K562 (cell line): ENCODE measurements at regions not wholly inside any gene's neighbourhood (a gene's known extent, or its start where the extent isn't known, plus 50 kb on each side); places are given as distances from the start of the nearest gene placed in this dataset.
A peak's percentile ranks its signal among the peaks of the same experiment; 100 is the strongest.

ENCODE experiments used
- ATAC-seq: fragments of 200-7000 bp; cut with Tn5 transposase; 3 replicates; pipeline ENCODE4 v1.9.1; 2020; ENCODE audit warnings: moderate library complexity
- BruUV-seq: library from RNA; stranded (reverse); fragments of 400-500 nt; replicated peaks from 2 replicates; lab custom pipeline; 2021; lab: Mats Ljungman, UMichigan
- CTCF ChIA-PET: fragments of 300-600 bp; formaldehyde crosslinking; extraction: SDS; loops from one replicate; lab custom pipeline; 2021; ENCODE audit warnings: low intra/inter-chr PET ratio; lab: Yijun Ruan, JAX
- POLR2A ChIA-PET: fragments of 300-600, 350-650 bp; sonication (Branson Sonifier 250); formaldehyde crosslinking; extraction: SDS; loops from one replicate; lab custom pipeline; 2021; ENCODE audit warnings: antibody characterized with exemption, inconsistent platforms; lab: Yijun Ruan, JAX
- DNase-seq, 4 experiments: peaks; one replicate each; pipeline versions ENCODE4 v3.0.0 to v3.0.0-alpha.2; 2011 to 2018; ENCODE audit warnings: low spot score in 3 of 4, mixed read lengths in 3 of 4; ENCODE audit errors: extremely low read depth in 1 of 4
- FAIRE-seq: peaks from 2 replicates; lab custom pipeline; 2011; peaks lifted over from hg19 to GRCh38; lab: Jason Lieb, UNC
- H2AFZ ChIP-seq: 2 replicates; pipeline ENCODE4 v1.6.0; 2011; ENCODE audit warnings: low read depth, low read length, control low read depth, inconsistent platforms
- H3K27ac ChIP-seq: fragments of 200-600 bp; 3 replicates; pipeline ENCODE4 v1.8.0; 2011; ENCODE audit warnings: low read depth, mild to moderate bottlenecking, control low read depth, inconsistent platforms, low read length, moderate library complexity, mixed read lengths; ENCODE audit errors: extremely low read depth
- H3K27me3 ChIP-seq, 2 experiments: fragments of 300-600 bp in 1 of 2; 2 replicates in 1 of 2; 3 replicates in 1 of 2; pipeline versions ENCODE4 v1.6.0 to v1.8.0; 2011; ENCODE audit warnings: inconsistent platforms in 2 of 2, low read length in 2 of 2, mild to moderate bottlenecking in 1 of 2, mixed read lengths in 1 of 2, moderate library complexity in 1 of 2; ENCODE audit not compliant: control insufficient read depth in 2 of 2, insufficient read depth in 2 of 2
- H3K36me3 ChIP-seq: fragments of 300-600 bp; 3 replicates; pipeline ENCODE4 v1.8.0; 2011; ENCODE audit warnings: mild to moderate bottlenecking, low read length, inconsistent platforms; ENCODE audit not compliant: control insufficient read depth, insufficient read depth
- H3K4me1 ChIP-seq, 2 experiments: fragments of 200-600 bp in 1 of 2; replicated peaks in 1 of 2; 2 replicates in 1 of 2; 3 replicates in 1 of 2; pipeline versions ENCODE4 v1.5.1 to v1.8.0; 2011; ENCODE audit warnings: inconsistent platforms in 2 of 2, low read length in 2 of 2, mild to moderate bottlenecking in 1 of 2, mixed read lengths in 1 of 2, moderate library complexity in 1 of 2; ENCODE audit not compliant: control insufficient read depth in 2 of 2, insufficient read depth in 2 of 2
- H3K4me2 ChIP-seq: 2 replicates; pipeline ENCODE4 v1.6.1; 2011; ENCODE audit warnings: low read length, control low read depth, inconsistent platforms, mixed read lengths; ENCODE audit not compliant: insufficient read depth
- H3K4me3 ChIP-seq: fragments of 200-600 bp; sonication (generic), shearing (Covaris generic); 2 replicates; pipeline ENCODE4 v1.5.1; 2016; ENCODE audit warnings: control low read depth, inconsistent platforms
- H3K79me2 ChIP-seq: fragments of 200-600 bp; 3 replicates; pipeline ENCODE4 v1.8.0; 2011; ENCODE audit warnings: low read length, inconsistent platforms; ENCODE audit not compliant: control insufficient read depth, insufficient read depth
- H3K9ac ChIP-seq, 2 experiments: 2 replicates each; pipeline versions ENCODE4 v1.6.0 to v1.6.1; 2011; ENCODE audit warnings: low read depth in 2 of 2, low read length in 2 of 2, control low read depth in 1 of 2, inconsistent platforms in 1 of 2, mild to moderate bottlenecking in 1 of 2, mixed read lengths in 1 of 2; ENCODE audit not compliant: insufficient read depth in 1 of 2
- H3K9me1 ChIP-seq: one replicate; pipeline ENCODE4 v1.6.0; 2011; ENCODE audit warnings: inconsistent platforms, mild to moderate bottlenecking, low read length, moderate library complexity; ENCODE audit not compliant: control insufficient read depth, insufficient read depth
- H3K9me3 ChIP-seq: replicated peaks from 2 replicates; pipeline ENCODE4 v1.5.1; 2011; ENCODE audit warnings: low read depth, low read length, inconsistent platforms; ENCODE audit not compliant: control insufficient read depth, insufficient read depth
- H4K20me1 ChIP-seq: replicated peaks from 2 replicates; pipeline ENCODE4 v1.6.1; 2011; ENCODE audit warnings: low read length, inconsistent platforms, mixed read lengths; ENCODE audit not compliant: control insufficient read depth, insufficient read depth
- BCL6 ChIP-seq: fragments of 250-450 bp; sonication (Bioruptor Pico); IDR thresholded peaks from 2 replicates; pipeline ENCODE4 v1.4.0; 2020
- CEBPB ChIP-seq: fragments of 450-650 bp; IDR thresholded peaks from 2 replicates; pipeline ENCODE4 v1.6.1; 2016; ENCODE audit warnings: missing genetic modification characterization, missing compliant biosample characterization
- CHD2 ChIP-seq: IDR thresholded peaks from 2 replicates; pipeline ENCODE4 v1.6.1; 2011; ENCODE audit warnings: low read depth, low read length
- GTF2E2 ChIP-seq: fragments of 200-800 bp; sonication (Bioruptor generic); IDR thresholded peaks from 2 replicates; pipeline ENCODE4 v1.6.1; 2016; ENCODE audit warnings: missing genetic modification characterization, missing compliant biosample characterization
- KLF16 ChIP-seq: IDR thresholded peaks from 2 replicates; pipeline ENCODE4 v1.6.1; 2016; ENCODE audit warnings: antibody characterized with exemption
- PPARD ChIP-seq: fragments of 250-450 bp; sonication (Bioruptor Pico); IDR thresholded peaks from 2 replicates; pipeline ENCODE4 v1.8.0; 2022; ENCODE audit warnings: inconsistent platforms, mild to moderate bottlenecking, moderate library complexity
- RBM14 ChIP-seq: fragments of 200-400 bp; formaldehyde crosslinking; IDR thresholded peaks from 2 replicates; pipeline ENCODE4 v1.6.1; 2018; ENCODE audit warnings: low read depth, mild to moderate bottlenecking, low read length, moderate library complexity, borderline replicate concordance; ENCODE audit not compliant: insufficient read depth
- TAF1 ChIP-seq: IDR thresholded peaks from 2 replicates; pipeline ENCODE4 v1.6.1; 2011; ENCODE audit warnings: mild to moderate bottlenecking, low read length, moderate library complexity; ENCODE audit not compliant: insufficient read depth, control insufficient read depth, severe bottlenecking; ENCODE audit errors: extremely low read depth
- ZNF79 ChIP-seq: fragments of 250-450 bp; sonication (Bioruptor Pico); IDR thresholded peaks from 2 replicates; pipeline ENCODE4 v1.4.0; 2020; ENCODE audit warnings: low read depth, mild to moderate bottlenecking, moderate library complexity
- WGBS: fragments of 100-300 bp; shearing (Covaris generic); methylation state at CpG from one replicate; pipeline ENCODE4 v1.1.6; 2016; ENCODE audit warnings: low coverage, mixed read lengths; ENCODE audit not compliant: insufficient coverage; ENCODE audit errors: missing lambda C conversion rate; 5-methylcytosine and 5-hydroxymethylcytosine counted together
- in situ Hi-C: fragments of 300-500 bp; cut with MboI; formaldehyde crosslinking; loops from 4 replicates; pipeline ENCODE4 v1.15.0; 2018; ENCODE audit warnings: inconsistent platforms, mixed read lengths
- intact Hi-C: fragments of 100-400 bp; cut with micrococcal nuclease; formaldehyde crosslinking; loops from 2 replicates; pipeline ENCODE4 v1.14.2; 2022
- TF ChIP-seq, protein P1 (sequence below): sonication (generic); formaldehyde crosslinking; IDR thresholded peaks from 2 replicates; pipeline ENCODE4 v1.8.0; 2022; ENCODE audit warnings: mild to moderate bottlenecking, missing genetic modification reagents
- TF ChIP-seq, protein P2 (sequence below), 2 experiments: fragments of 450-650 bp; IDR thresholded peaks; 2 replicates each; pipeline ENCODE4 v1.6.1; 2018; ENCODE audit warnings: mild to moderate bottlenecking in 2 of 2, low read depth in 1 of 2; ENCODE audit not compliant: partially characterized antibody in 2 of 2

DNA sequence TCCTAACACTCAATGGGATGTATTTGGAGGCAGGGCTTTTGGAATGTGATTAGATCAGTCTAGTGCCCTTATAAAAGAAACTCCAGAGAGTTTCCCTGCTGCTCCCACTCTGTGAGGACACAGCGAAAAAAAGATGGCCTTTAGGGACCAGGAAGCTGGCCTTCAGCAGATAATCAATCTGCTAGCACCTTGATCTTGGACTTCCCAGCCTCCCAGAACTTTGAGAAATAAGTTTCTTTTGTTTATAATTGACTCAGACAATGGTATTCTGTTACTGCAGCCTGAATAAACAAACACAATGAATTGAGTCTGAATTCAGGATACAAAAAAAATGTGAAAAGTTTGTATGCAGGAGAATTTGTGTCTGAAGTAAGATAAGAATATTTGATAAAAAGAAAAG lies 842.1 kb downstream of the FSTL5 start (continued):
- TF ChIP-seq, protein P1, sequence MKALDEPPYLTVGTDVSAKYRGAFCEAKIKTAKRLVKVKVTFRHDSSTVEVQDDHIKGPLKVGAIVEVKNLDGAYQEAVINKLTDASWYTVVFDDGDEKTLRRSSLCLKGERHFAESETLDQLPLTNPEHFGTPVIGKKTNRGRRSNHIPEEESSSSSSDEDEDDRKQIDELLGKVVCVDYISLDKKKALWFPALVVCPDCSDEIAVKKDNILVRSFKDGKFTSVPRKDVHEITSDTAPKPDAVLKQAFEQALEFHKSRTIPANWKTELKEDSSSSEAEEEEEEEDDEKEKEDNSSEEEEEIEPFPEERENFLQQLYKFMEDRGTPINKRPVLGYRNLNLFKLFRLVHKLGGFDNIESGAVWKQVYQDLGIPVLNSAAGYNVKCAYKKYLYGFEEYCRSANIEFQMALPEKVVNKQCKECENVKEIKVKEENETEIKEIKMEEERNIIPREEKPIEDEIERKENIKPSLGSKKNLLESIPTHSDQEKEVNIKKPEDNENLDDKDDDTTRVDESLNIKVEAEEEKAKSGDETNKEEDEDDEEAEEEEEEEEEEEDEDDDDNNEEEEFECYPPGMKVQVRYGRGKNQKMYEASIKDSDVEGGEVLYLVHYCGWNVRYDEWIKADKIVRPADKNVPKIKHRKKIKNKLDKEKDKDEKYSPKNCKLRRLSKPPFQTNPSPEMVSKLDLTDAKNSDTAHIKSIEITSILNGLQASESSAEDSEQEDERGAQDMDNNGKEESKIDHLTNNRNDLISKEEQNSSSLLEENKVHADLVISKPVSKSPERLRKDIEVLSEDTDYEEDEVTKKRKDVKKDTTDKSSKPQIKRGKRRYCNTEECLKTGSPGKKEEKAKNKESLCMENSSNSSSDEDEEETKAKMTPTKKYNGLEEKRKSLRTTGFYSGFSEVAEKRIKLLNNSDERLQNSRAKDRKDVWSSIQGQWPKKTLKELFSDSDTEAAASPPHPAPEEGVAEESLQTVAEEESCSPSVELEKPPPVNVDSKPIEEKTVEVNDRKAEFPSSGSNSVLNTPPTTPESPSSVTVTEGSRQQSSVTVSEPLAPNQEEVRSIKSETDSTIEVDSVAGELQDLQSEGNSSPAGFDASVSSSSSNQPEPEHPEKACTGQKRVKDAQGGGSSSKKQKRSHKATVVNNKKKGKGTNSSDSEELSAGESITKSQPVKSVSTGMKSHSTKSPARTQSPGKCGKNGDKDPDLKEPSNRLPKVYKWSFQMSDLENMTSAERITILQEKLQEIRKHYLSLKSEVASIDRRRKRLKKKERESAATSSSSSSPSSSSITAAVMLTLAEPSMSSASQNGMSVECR (CRISPR knock-in tag), result no peak

DNA sequence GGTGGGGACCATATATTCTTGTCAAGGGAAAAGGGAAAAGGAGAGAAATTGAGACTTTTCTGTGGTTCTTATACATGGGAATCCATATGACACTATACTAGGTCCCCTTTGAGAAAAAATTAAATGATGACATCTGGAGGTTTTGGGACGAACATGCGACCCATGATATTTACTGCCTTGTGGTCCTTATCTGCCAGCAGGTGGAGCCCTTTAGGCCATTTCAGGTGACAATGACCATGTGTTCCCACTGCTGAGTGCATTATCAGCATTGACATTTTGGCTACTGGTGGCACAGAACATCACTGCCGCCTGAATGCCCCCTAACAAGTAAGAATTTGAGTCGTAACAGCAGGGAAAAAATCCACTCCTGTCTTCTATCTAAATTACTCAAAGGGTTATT lies 843.4 kb downstream of the FSTL5 start:
- no peak overlapping the region for H3K4me2 ChIP-seq
- H3K79me2 ChIP-seq, result no peaks in the 10 kb centered on the region
- intact Hi-C loops, result no loop called here
- H3K36me3 ChIP-seq, result no peaks in the 10 kb centered on the region
- DNase-seq, result peak in 3 of 4 experiments; percentile 1 to 5 (median 1)
- H3K4me1 ChIP-seq, result no peaks in the 10 kb centered on the region
- H3K9ac ChIP-seq, result no peak overlapping the region
- 5% methylated on average over 4 of the region's 4 CpGs for WGBS
- no peaks in the 10 kb centered on the region for H3K27me3 ChIP-seq
- POLR2A ChIA-PET, result no interaction called here
- no peaks in the 10 kb centered on the region for H4K20me1 ChIP-seq
- no peak overlapping the region for H3K4me3 ChIP-seq
- TF ChIP-seq ZNF79 (no peak), CEBPB (tag) (no peak), KLF16 (no peak), BCL6 (CRISPR knock-in tag) (no peak), RBM14 (no peak), TAF1 (no peak), GTF2E2 (tag) (no peak), PPARD (no peak), CHD2 (no peak)
- TF ChIP-seq, protein P2, sequence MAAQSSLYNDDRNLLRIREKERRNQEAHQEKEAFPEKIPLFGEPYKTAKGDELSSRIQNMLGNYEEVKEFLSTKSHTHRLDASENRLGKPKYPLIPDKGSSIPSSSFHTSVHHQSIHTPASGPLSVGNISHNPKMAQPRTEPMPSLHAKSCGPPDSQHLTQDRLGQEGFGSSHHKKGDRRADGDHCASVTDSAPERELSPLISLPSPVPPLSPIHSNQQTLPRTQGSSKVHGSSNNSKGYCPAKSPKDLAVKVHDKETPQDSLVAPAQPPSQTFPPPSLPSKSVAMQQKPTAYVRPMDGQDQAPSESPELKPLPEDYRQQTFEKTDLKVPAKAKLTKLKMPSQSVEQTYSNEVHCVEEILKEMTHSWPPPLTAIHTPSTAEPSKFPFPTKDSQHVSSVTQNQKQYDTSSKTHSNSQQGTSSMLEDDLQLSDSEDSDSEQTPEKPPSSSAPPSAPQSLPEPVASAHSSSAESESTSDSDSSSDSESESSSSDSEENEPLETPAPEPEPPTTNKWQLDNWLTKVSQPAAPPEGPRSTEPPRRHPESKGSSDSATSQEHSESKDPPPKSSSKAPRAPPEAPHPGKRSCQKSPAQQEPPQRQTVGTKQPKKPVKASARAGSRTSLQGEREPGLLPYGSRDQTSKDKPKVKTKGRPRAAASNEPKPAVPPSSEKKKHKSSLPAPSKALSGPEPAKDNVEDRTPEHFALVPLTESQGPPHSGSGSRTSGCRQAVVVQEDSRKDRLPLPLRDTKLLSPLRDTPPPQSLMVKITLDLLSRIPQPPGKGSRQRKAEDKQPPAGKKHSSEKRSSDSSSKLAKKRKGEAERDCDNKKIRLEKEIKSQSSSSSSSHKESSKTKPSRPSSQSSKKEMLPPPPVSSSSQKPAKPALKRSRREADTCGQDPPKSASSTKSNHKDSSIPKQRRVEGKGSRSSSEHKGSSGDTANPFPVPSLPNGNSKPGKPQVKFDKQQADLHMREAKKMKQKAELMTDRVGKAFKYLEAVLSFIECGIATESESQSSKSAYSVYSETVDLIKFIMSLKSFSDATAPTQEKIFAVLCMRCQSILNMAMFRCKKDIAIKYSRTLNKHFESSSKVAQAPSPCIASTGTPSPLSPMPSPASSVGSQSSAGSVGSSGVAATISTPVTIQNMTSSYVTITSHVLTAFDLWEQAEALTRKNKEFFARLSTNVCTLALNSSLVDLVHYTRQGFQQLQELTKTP (IDR thresholded peaks at IDR 0.05; ENCODE audit: low read depth in 1 of 2, partially characterized antibody in 2 of 2), result no peak
- TF ChIP-seq, all 486 proteins: peak for 0
- FAIRE-seq, result no peak
- ATAC-seq, result no peak
- in situ Hi-C loops, result no loop called here
- no TSS peak for BruUV-seq
- CTCF ChIA-PET, result no interaction called here
- no peaks in the 10 kb centered on the region for H3K9me1 ChIP-seq
- H3K27ac ChIP-seq, result no peak overlapping the region
- H3K9me3 ChIP-seq, result no peaks in the 10 kb centered on the region
- H2AFZ ChIP-seq, result no peak overlapping the region
